ENCODE measurements at regions not wholly inside any gene's neighbourhood (a gene's known extent, or its start where the extent isn't known, plus 50 kb on each side); places are given as distances from the start of the nearest gene placed in this dataset.
"Not testable (repeated sequence)": the region's sequence is repeated elsewhere in the genome, so short reads cannot be mapped to it uniquely, and the experiment has no call there.

DNA sequence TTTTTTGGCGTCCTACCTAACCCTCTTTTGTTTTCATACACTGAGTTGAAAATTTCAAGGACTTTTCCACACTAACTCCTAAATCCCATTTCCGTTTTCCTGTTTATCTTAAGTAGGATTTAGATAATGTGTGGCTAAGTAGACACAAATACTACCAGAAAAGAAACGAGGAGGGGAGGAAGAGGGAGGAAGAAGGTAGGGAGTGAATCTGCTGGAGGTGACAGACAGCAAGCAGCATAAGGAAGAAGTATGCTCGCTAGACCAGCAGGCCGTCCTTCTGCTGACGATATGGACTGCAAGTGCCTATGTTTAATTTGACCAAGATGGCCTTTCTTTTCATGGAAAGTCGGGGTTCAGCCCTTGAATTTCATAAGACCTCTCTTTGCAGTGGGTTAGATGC is 256.9 kb upstream of the RAB4A start:
- TF ChIP-seq ELF4 (IDR thresholded peaks at IDR 0.05) (no peak), NFRKB (IDR thresholded peaks at IDR 0.05) (no peak), SP1 (IDR thresholded peaks at IDR 0.05) (no peak), FOXK2 (IDR thresholded peaks at IDR 0.05) (no peak), FOXA1 (IDR thresholded peaks at IDR 0.05) (no peak), LEF1 (IDR thresholded peaks at IDR 0.05; ENCODE audit: borderline replicate concordance) (no peak), FOXM1 (IDR thresholded peaks at IDR 0.05; ENCODE audit: borderline replicate concordance) (no peak), HDGF (IDR thresholded peaks at IDR 0.05; ENCODE audit: borderline replicate concordance) (no peak), L3MBTL2 (conservative IDR thresholded peaks at IDR 0.05) (no peak)
- ChIA-PET POLR2A (no interaction called here), CTCF (no interaction called here)
- DNase-seq (ENCODE audit: extremely low spot score) = no peak

- ChIA-PET CTCF (no interaction called here), POLR2A (no interaction called here)
- TF ChIP-seq SUZ12 (IDR thresholded peaks at IDR 0.05) = no peak
- TF ChIP-seq ELF4 (IDR thresholded peaks at IDR 0.05) = no peak
- no peak for TF ChIP-seq BHLHE40 (IDR thresholded peaks at IDR 0.05; ENCODE audit: borderline replicate concordance)
- TF ChIP-seq FOXK2 (IDR thresholded peaks at IDR 0.05) = no peak
- no peak for TF ChIP-seq ARNT (IDR thresholded peaks at IDR 0.05)
- TF ChIP-seq CTBP1 (IDR thresholded peaks at IDR 0.05; ENCODE audit: borderline replicate concordance) = no peak
- TF ChIP-seq, protein P1, sequence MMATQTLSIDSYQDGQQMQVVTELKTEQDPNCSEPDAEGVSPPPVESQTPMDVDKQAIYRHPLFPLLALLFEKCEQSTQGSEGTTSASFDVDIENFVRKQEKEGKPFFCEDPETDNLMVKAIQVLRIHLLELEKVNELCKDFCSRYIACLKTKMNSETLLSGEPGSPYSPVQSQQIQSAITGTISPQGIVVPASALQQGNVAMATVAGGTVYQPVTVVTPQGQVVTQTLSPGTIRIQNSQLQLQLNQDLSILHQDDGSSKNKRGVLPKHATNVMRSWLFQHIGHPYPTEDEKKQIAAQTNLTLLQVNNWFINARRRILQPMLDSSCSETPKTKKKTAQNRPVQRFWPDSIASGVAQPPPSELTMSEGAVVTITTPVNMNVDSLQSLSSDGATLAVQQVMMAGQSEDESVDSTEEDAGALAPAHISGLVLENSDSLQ (IDR thresholded peaks at IDR 0.05) = no peak
- no peak for TF ChIP-seq SP1 (IDR thresholded peaks at IDR 0.05)
- no peak for TF ChIP-seq HDGF (IDR thresholded peaks at IDR 0.05; ENCODE audit: borderline replicate concordance)
- TF ChIP-seq NFRKB (IDR thresholded peaks at IDR 0.05) = no peak
- no peak for TF ChIP-seq ZNF384 (IDR thresholded peaks at IDR 0.05)
- TF ChIP-seq LEF1 (IDR thresholded peaks at IDR 0.05; ENCODE audit: borderline replicate concordance) = no peak
- no peak for TF ChIP-seq FOXA1 (IDR thresholded peaks at IDR 0.05)
- TF ChIP-seq TARDBP (IDR thresholded peaks at IDR 0.05) = no peak
- no peak for TF ChIP-seq FOXM1 (IDR thresholded peaks at IDR 0.05; ENCODE audit: borderline replicate concordance)
- TF ChIP-seq L3MBTL2 (conservative IDR thresholded peaks at IDR 0.05) = no peak
- DNase-seq (ENCODE audit: extremely low spot score) = no peak
Measured at GRCh38 chr1:229015806-229016205, 255.1 kb upstream of the RAB4A start.

GRCh38 chr1:229017091-229017490 is 253.8 kb upstream of the RAB4A start:
- POLR2A ChIA-PET = no interaction called here
- CTCF ChIA-PET = no interaction called here
- TF ChIP-seq FOXA1 (IDR thresholded peaks at IDR 0.05) (no peak), LEF1 (IDR thresholded peaks at IDR 0.05; ENCODE audit: borderline replicate concordance) (no peak), ZNF384 (IDR thresholded peaks at IDR 0.05) (no peak), FOXM1 (IDR thresholded peaks at IDR 0.05; ENCODE audit: borderline replicate concordance) (no peak), L3MBTL2 (conservative IDR thresholded peaks at IDR 0.05) (no peak), TARDBP (IDR thresholded peaks at IDR 0.05) (no peak), SP1 (IDR thresholded peaks at IDR 0.05) (no peak), ELF4 (IDR thresholded peaks at IDR 0.05) (no peak), ARNT (IDR thresholded peaks at IDR 0.05) (no peak), SUZ12 (IDR thresholded peaks at IDR 0.05) (no peak)
- TF ChIP-seq, protein P1 (IDR thresholded peaks at IDR 0.05) = no peak
- DNase-seq (ENCODE audit: extremely low spot score) = no peak

DNA sequence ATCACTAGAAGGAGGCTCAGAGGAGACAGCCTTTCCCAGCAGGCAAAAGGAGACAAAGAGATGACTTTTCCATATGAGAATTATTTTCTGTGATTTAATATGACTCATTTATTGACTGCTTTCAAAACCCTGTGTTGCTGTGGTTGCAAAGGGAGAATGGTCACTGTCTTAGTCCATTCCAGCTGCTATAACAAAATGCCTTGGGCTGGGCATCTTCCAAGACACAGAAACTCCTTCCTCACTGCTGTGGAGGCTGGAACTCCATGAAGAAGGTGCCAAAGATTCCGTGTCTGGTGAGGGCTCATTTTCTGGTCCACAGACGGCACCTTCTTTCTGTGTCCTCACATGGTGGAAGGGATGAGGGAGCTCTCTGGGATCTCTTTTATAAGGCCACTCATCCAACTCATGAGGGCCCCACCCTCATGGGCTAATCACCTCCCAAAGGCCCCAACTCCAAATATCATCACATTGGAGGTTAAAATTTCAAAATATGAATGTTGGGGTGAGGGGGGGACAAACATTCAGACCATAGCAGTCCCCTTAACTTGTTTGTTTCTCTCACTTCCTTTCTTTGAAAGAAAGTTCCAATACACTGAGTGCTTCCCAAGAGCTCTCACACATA is 252.1 kb upstream of the RAB4A start:
- TF ChIP-seq FOXM1 (IDR thresholded peaks at IDR 0.05; ENCODE audit: borderline replicate concordance) (no peak), CTBP1 (IDR thresholded peaks at IDR 0.05; ENCODE audit: borderline replicate concordance) (no peak), FOXK2 (IDR thresholded peaks at IDR 0.05) (no peak), SP1 (IDR thresholded peaks at IDR 0.05) (no peak), SUZ12 (IDR thresholded peaks at IDR 0.05) (no peak), TARDBP (IDR thresholded peaks at IDR 0.05) (no peak), FOXA1 (IDR thresholded peaks at IDR 0.05) (no peak), HDGF (IDR thresholded peaks at IDR 0.05; ENCODE audit: borderline replicate concordance) (no peak), NFRKB (IDR thresholded peaks at IDR 0.05) (no peak), ELF4 (IDR thresholded peaks at IDR 0.05) (no peak), ARNT (IDR thresholded peaks at IDR 0.05) (no peak), L3MBTL2 (conservative IDR thresholded peaks at IDR 0.05) (no peak), BHLHE40 (IDR thresholded peaks at IDR 0.05; ENCODE audit: borderline replicate concordance) (no peak)
- TF ChIP-seq, protein P1 (IDR thresholded peaks at IDR 0.05) = no peak
- ChIA-PET CTCF (no interaction called here), POLR2A (no interaction called here)
- no peak for DNase-seq (ENCODE audit: extremely low spot score)

GRCh38 chr1:229019663-229020271 is 251.1 kb upstream of the RAB4A start:
- ChIA-PET CTCF (no interaction called here), POLR2A (no interaction called here)
- no peak for DNase-seq (ENCODE audit: extremely low spot score)
- no peak for TF ChIP-seq FOXK2 (IDR thresholded peaks at IDR 0.05)
- no peak for TF ChIP-seq SUZ12 (IDR thresholded peaks at IDR 0.05)
- TF ChIP-seq, protein P1 (IDR thresholded peaks at IDR 0.05) = no peak
- no peak for TF ChIP-seq NFRKB (IDR thresholded peaks at IDR 0.05)
- no peak for TF ChIP-seq HDGF (IDR thresholded peaks at IDR 0.05; ENCODE audit: borderline replicate concordance)
- TF ChIP-seq SP1 (IDR thresholded peaks at IDR 0.05) = no peak
- TF ChIP-seq FOXA1 (IDR thresholded peaks at IDR 0.05) = no peak
- no peak for TF ChIP-seq L3MBTL2 (conservative IDR thresholded peaks at IDR 0.05)
- TF ChIP-seq ARNT (IDR thresholded peaks at IDR 0.05) = no peak
- TF ChIP-seq BHLHE40 (IDR thresholded peaks at IDR 0.05; ENCODE audit: borderline replicate concordance) = no peak
- TF ChIP-seq ZNF384 (IDR thresholded peaks at IDR 0.05) = no peak
- TF ChIP-seq LEF1 (IDR thresholded peaks at IDR 0.05; ENCODE audit: borderline replicate concordance) = no peak
- TF ChIP-seq CTBP1 (IDR thresholded peaks at IDR 0.05; ENCODE audit: borderline replicate concordance) = no peak
- TF ChIP-seq ELF4 (IDR thresholded peaks at IDR 0.05) = no peak
- TF ChIP-seq TARDBP (IDR thresholded peaks at IDR 0.05) = no peak
- TF ChIP-seq FOXM1 (IDR thresholded peaks at IDR 0.05; ENCODE audit: borderline replicate concordance) = no peak

DNA sequence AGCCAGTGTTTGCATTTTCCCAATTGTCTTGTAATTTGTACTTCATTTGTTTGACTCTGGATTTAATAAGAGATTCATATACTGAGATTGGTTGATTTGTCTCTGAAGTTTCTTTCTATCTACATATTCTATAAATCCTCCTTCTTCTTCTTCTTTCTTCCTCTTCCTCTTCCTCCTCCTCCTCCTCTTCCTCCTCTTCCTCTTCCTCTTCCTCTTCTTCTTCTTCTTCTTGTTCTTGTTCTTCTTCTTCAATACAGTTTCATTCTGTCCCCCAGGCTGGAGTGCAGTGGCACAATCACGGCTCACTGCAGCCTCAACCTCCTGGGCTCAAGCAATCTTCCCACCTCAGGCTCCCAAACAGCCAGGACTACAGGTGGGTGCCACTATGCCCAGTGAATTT is 249.9 kb upstream of the RAB4A start:
- DNase-seq (ENCODE audit: extremely low spot score); CTCF ChIA-PET; POLR2A ChIA-PET: not testable (repeated sequence)
